ENCODE measurements at regions not wholly inside any gene's neighbourhood (a gene's known extent, or its start where the extent isn't known, plus 50 kb on each side); places are given as distances from the start of the nearest gene placed in this dataset.

DNA sequence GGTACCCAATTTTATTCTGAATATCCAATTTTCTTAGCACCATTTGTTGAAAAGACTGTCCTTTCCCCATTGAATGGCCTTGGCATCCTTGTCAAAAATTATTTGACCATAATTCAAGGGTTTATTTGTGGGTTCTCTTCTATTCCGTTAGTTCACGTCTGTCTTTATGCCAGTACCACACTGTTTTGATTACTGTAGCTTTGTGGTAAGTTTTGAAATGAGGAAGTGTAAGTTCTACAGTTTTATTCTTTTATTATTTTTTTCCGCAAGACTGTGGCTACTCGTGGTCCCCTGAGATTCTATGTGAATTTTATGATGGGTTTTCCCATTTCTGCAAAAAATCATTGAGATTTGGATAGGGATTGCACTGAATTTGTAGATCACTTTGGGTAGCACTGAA, 402.6 kb downstream of the PLK2 start:
- Histone ChIP-seq H3K4me3 (no peak overlapping the region), H3K27me3 (no peaks in the 10 kb centered on the region), H3K36me3 (no peaks in the 10 kb centered on the region), H3K27ac (no peak overlapping the region), H3K4me1 (no peaks in the 10 kb centered on the region), H3K9me3 (no peaks in the 10 kb centered on the region)
- WGBS, 5 donors, result 83 to 95% (median 93%) methylated on average over 4 of the region's 4 CpGs
- TF ChIP-seq, protein P1, sequence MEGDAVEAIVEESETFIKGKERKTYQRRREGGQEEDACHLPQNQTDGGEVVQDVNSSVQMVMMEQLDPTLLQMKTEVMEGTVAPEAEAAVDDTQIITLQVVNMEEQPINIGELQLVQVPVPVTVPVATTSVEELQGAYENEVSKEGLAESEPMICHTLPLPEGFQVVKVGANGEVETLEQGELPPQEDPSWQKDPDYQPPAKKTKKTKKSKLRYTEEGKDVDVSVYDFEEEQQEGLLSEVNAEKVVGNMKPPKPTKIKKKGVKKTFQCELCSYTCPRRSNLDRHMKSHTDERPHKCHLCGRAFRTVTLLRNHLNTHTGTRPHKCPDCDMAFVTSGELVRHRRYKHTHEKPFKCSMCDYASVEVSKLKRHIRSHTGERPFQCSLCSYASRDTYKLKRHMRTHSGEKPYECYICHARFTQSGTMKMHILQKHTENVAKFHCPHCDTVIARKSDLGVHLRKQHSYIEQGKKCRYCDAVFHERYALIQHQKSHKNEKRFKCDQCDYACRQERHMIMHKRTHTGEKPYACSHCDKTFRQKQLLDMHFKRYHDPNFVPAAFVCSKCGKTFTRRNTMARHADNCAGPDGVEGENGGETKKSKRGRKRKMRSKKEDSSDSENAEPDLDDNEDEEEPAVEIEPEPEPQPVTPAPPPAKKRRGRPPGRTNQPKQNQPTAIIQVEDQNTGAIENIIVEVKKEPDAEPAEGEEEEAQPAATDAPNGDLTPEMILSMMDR (IDR thresholded peaks at IDR 0.05), result no peak
- no peak for TF ChIP-seq EP300 (IDR thresholded peaks at IDR 0.05)
- intact Hi-C loops (cut with DNase I; ENCODE audit: low total_unique reads), result no loop called here
- no peak for DNase-seq

DNA sequence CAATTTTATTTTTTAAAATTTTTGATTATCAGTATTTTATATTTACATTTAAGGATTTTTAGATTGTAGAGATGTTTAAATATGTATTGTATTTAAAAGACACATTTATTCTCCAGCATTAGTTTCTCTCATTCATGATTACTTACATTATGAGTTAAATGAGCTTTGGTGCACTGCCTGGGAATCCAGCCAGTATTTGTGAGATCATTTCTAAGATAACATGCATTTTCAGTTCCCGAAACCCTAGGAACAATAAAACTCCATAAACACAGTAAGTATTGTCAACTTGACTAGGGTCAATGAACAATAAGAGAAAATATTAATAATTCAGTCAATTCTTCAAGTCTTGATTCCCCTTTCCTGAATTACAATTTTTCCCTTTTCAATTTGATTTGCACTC, 403.3 kb downstream of the PLK2 start:
- no peak overlapping the region for H3K4me3 ChIP-seq
- no peaks in the 10 kb centered on the region for H3K36me3 ChIP-seq
- intact Hi-C loops (cut with DNase I; ENCODE audit: low total_unique reads), result no loop called here
- 16 to 47% (median 26%) methylated on average over 1 of the region's 1 CpG for WGBS, 5 donors
- peaks cover 0 to 5% (median 0%) of the 10 kb centered on the region in 4 donors for H3K9me3 ChIP-seq
- no peaks in the 10 kb centered on the region for H3K4me1 ChIP-seq
- no peak overlapping the region for H3K27ac ChIP-seq
- TF ChIP-seq POLR2A (IDR thresholded peaks at IDR 0.05) (no peak), POLR2AphosphoS5 (IDR thresholded peaks at IDR 0.05) (no peak), EP300 (IDR thresholded peaks at IDR 0.05) (no peak)
- TF ChIP-seq, protein P1 (IDR thresholded peaks at IDR 0.05), result no peak
- no peaks in the 10 kb centered on the region for H3K27me3 ChIP-seq
- DNase-seq, result peak in 1 of 2 donors; percentile 37

DNA sequence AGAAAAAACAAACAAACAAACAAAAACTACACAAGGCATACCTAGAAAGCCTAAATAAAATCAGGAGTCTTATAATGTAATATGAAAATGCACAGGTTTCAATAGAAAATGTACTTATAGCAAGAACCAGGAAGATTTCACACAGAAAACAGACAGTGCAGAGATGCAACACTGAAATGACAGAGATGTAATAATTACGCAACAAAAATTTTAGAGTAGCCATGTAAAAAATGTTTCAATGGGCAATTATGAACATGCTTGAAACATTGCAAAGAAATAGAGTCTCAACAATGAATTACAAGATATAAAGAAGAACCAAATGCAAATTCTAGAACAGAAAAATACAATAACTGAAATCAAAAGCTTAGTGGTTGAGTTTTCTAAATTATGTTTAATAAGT, 405.9 kb downstream of the PLK2 start:
- H3K4me1 ChIP-seq, result no peaks in the 10 kb centered on the region
- TF ChIP-seq POLR2AphosphoS5 (IDR thresholded peaks at IDR 0.05) (no peak), EP300 (IDR thresholded peaks at IDR 0.05) (no peak), POLR2A (IDR thresholded peaks at IDR 0.05) (no peak)
- TF ChIP-seq, protein P1 (IDR thresholded peaks at IDR 0.05), result no peak
- H3K9me3 ChIP-seq, result peaks cover 0 to 5% (median 0%) of the 10 kb centered on the region in 4 donors
- H3K4me3 ChIP-seq, result no peak overlapping the region
- no peaks in the 10 kb centered on the region for H3K36me3 ChIP-seq
- no peak for DNase-seq
- intact Hi-C loops (cut with DNase I; ENCODE audit: low total_unique reads), result no loop called here
- 91 to 100% (median 97%) methylated on average over 1 of the region's 1 CpG for WGBS, 5 donors
- no peak overlapping the region for H3K27ac ChIP-seq
- H3K27me3 ChIP-seq, result no peaks in the 10 kb centered on the region

DNA sequence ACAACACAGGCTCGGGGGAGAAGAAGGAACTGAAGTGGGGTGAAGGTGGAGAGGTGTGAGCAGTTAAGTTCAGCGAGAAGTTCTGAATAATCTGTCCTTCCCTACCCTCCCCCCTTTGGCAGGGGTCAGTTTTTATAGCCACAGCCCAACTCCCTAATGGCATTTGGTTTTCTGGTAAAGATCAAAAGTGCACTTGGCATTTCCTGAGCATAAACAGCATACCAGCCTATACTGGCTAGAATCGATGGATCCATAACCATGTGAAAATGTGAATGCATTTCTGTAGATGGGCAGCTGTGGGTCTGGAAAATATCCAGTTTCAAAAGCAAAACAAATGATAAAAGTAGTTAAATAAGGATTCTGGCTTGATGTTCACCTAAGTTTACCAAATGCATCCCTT, 410.9 kb downstream of the PLK2 start:
- intact Hi-C loops (cut with DNase I; ENCODE audit: low total_unique reads), result no loop called here
- no peaks in the 10 kb centered on the region for H3K36me3 ChIP-seq
- peaks cover 0 to 5% (median 0%) of the 10 kb centered on the region in 4 donors for H3K9me3 ChIP-seq
- 66 to 85% (median 74%) methylated on average over 3 of the region's 3 CpGs for WGBS, 5 donors
- no peak overlapping the region for H3K4me3 ChIP-seq
- no peaks in the 10 kb centered on the region for H3K4me1 ChIP-seq
- peak in 1 of 2 donors; percentile 1 for DNase-seq
- no peak overlapping the region for H3K27ac ChIP-seq
- no peaks in the 10 kb centered on the region for H3K27me3 ChIP-seq
- TF ChIP-seq, protein P1 (IDR thresholded peaks at IDR 0.05), result no peak
- TF ChIP-seq POLR2AphosphoS5 (IDR thresholded peaks at IDR 0.05) (no peak), POLR2A (IDR thresholded peaks at IDR 0.05) (no peak), EP300 (IDR thresholded peaks at IDR 0.05) (no peak)

All from stomach (tissue), 8 donors.